Natural killer cell (primary cell): ENCODE measurements at regions not wholly inside any gene's neighbourhood (a gene's known extent, or its start where the extent isn't known, plus 50 kb on each side); places are given as distances from the start of the nearest gene placed in this dataset.

Experiments
- ATAC-seq, 3 donors: fragments of 150-1000 bp in 2 of 3; fragments of 200-7000 bp in 1 of 3; cut with Tn5 transposase; 1 replicate in 1 of 3; 2 replicates in 2 of 3; pipeline ENCODE4 v1.10.0; 2021; ENCODE audit warnings: mild to moderate bottlenecking in 2 of 3, moderate library complexity in 2 of 3
- DNase-seq, 2 donors: peaks; one replicate each; pipeline versions ENCODE4 v3.0.0 to v3.0.0-alpha.2; 2013 to 2021; ENCODE audit warnings: mixed read lengths in 1 of 2
- H3K27ac ChIP-seq: one replicate; pipeline ENCODE4 v1.5.1; 2013; ENCODE audit warnings: mild to moderate bottlenecking, low read length
- H3K27me3 ChIP-seq: one replicate; pipeline ENCODE4 v1.6.1; 2013; ENCODE audit warnings: low read length; ENCODE audit not compliant: control insufficient read depth, insufficient read depth
- H3K36me3 ChIP-seq: one replicate; pipeline ENCODE4 v1.6.1; 2013; ENCODE audit warnings: low read length; ENCODE audit not compliant: control insufficient read depth, insufficient read depth
- H3K4me1 ChIP-seq: one replicate; pipeline ENCODE4 v1.6.1; 2013; ENCODE audit warnings: low read length; ENCODE audit not compliant: control insufficient read depth, insufficient read depth
- H3K4me3 ChIP-seq: one replicate; pipeline ENCODE4 v1.5.1; 2013; ENCODE audit warnings: low read length
- H3K9me3 ChIP-seq: one replicate; pipeline ENCODE4 v1.6.1; 2013; ENCODE audit warnings: low read length; ENCODE audit not compliant: control insufficient read depth, insufficient read depth
- H3K27ac Mint-ChIP-seq, 2 donors: one replicate each; pipeline ENCODE4 v1.8.0; 2022; ENCODE audit warnings: mild to moderate bottlenecking in 2 of 2, mixed read lengths in 2 of 2, moderate library complexity in 1 of 2
- H3K27me3 Mint-ChIP-seq, 2 donors: one replicate each; pipeline ENCODE4 v1.8.0; 2022; ENCODE audit warnings: low read depth in 2 of 2, mixed read lengths in 2 of 2
- H3K36me3 Mint-ChIP-seq: one replicate; pipeline ENCODE4 v1.8.0; 2022; ENCODE audit warnings: mixed read lengths
- H3K4me1 Mint-ChIP-seq, 2 donors: one replicate each; pipeline ENCODE4 v1.8.0; 2022; ENCODE audit warnings: mixed read lengths in 2 of 2
- H3K4me3 Mint-ChIP-seq: one replicate; pipeline ENCODE4 v1.8.0; 2022; ENCODE audit warnings: mild to moderate bottlenecking, moderate library complexity, mixed read lengths
- H3K9me3 Mint-ChIP-seq, 2 donors: one replicate each; pipeline ENCODE4 v1.8.0; 2022; ENCODE audit warnings: mixed read lengths in 2 of 2
- CTCF ChIP-seq: fragments of 200-600 bp; IDR thresholded peaks from one replicate; pipeline ENCODE4 v1.8.0; 2022; ENCODE audit warnings: antibody characterized with exemption
- WGBS: methylation state at CpG from one replicate; pipeline ENCODE4 v1.1.7; 2013; ENCODE audit warnings: missing lambda C conversion rate; ENCODE audit not compliant: insufficient coverage; 5-methylcytosine and 5-hydroxymethylcytosine counted together
- intact Hi-C: fragments of 100-400 bp; cut with micrococcal nuclease; formaldehyde crosslinking; loops from one replicate; pipeline ENCODE4 v1.14.2; 2022

GRCh38 chr11:59302991-59303390, 55.7 kb upstream of the OR5AN1 start:
- 67% methylated on average over 1 of the region's 1 CpG for WGBS
- Histone ChIP-seq H3K36me3 (no peaks in the 10 kb centered on the region), H3K27me3 (no peaks in the 10 kb centered on the region), H3K27ac (no peak overlapping the region), H3K4me1 (no peaks in the 10 kb centered on the region), H3K4me3 (no peak overlapping the region), H3K9me3 (no peaks in the 10 kb centered on the region)
- peaks cover 0 to 3% of the 10 kb centered on the region in 2 donors for H3K9me3 Mint-ChIP-seq
- intact Hi-C loops: no loop called here
- H3K27me3 Mint-ChIP-seq: peaks cover 12 to 17% of the 10 kb centered on the region in 2 donors
- no peak for TF ChIP-seq CTCF
- H3K36me3 Mint-ChIP-seq: no peaks in the 10 kb centered on the region
- ATAC-seq (no peak), DNase-seq (no peak)
- H3K4me1 Mint-ChIP-seq: no peaks in the 10 kb centered on the region
- no peak overlapping the region for H3K4me3 Mint-ChIP-seq
- H3K27ac Mint-ChIP-seq: no peak overlapping the region

- Histone ChIP-seq H3K27ac (no peak overlapping the region), H3K9me3 (no peaks in the 10 kb centered on the region), H3K27me3 (peaks cover 2% of the 10 kb centered on the region), H3K4me1 (no peaks in the 10 kb centered on the region), H3K4me3 (no peak overlapping the region), H3K36me3 (no peaks in the 10 kb centered on the region)
- peaks cover 0 to 3% of the 10 kb centered on the region in 2 donors for H3K9me3 Mint-ChIP-seq
- H3K4me1 Mint-ChIP-seq: no peaks in the 10 kb centered on the region
- TF ChIP-seq CTCF: no peak
- ATAC-seq: no peak
- H3K27me3 Mint-ChIP-seq: peaks cover 18 to 41% of the 10 kb centered on the region in 2 donors
- intact Hi-C loops: no loop called here
- H3K27ac Mint-ChIP-seq: no peak overlapping the region
- no peak for DNase-seq
- no peak overlapping the region for H3K4me3 Mint-ChIP-seq
- no peaks in the 10 kb centered on the region for H3K36me3 Mint-ChIP-seq
Measured at GRCh38 chr11:59295435-59295834, 63.3 kb upstream of the OR5AN1 start.

- 97% methylated on average over 3 of the region's 3 CpGs for WGBS
- no peaks in the 10 kb centered on the region for H3K9me3 ChIP-seq
- intact Hi-C loops: no loop called here
- no peak overlapping the region for H3K4me3 ChIP-seq
- Mint-ChIP-seq H3K9me3 (no peaks in the 10 kb centered on the region), H3K27ac (no peak overlapping the region), H3K4me3 (no peak overlapping the region), H3K27me3 (peaks cover 16 to 39% of the 10 kb centered on the region in 2 donors), H3K4me1 (no peaks in the 10 kb centered on the region), H3K36me3 (no peaks in the 10 kb centered on the region)
- peaks cover 3% of the 10 kb centered on the region for H3K4me1 ChIP-seq
- no peaks in the 10 kb centered on the region for H3K36me3 ChIP-seq
- DNase-seq: no peak
- TF ChIP-seq CTCF: no peak
- no peak for ATAC-seq
- no peak overlapping the region for H3K27ac ChIP-seq
- peaks cover 2% of the 10 kb centered on the region for H3K27me3 ChIP-seq
Measured at GRCh38 chr11:59292611-59293010, 66.1 kb upstream of the OR5AN1 start.

GRCh38 chr11:59291228-59291627, 67.5 kb upstream of the OR5AN1 start:
- peak in 1 of 3 donors; percentile 5 for ATAC-seq
- H3K36me3 Mint-ChIP-seq: no peaks in the 10 kb centered on the region
- no peaks in the 10 kb centered on the region for H3K36me3 ChIP-seq
- H3K27me3 ChIP-seq: no peaks in the 10 kb centered on the region
- no peak overlapping the region for H3K27ac ChIP-seq
- no peak overlapping the region for H3K27ac Mint-ChIP-seq
- DNase-seq: no peak
- no peak for TF ChIP-seq CTCF
- no peaks in the 10 kb centered on the region for H3K9me3 ChIP-seq
- no peaks in the 10 kb centered on the region for H3K4me1 Mint-ChIP-seq
- 88% methylated on average over 3 of the region's 3 CpGs for WGBS
- H3K4me3 Mint-ChIP-seq: no peak overlapping the region
- peaks cover 3% of the 10 kb centered on the region for H3K4me1 ChIP-seq
- H3K27me3 Mint-ChIP-seq: peaks cover 16 to 28% of the 10 kb centered on the region in 2 donors
- no peak overlapping the region for H3K4me3 ChIP-seq
- intact Hi-C loops: no loop called here
- H3K9me3 Mint-ChIP-seq: no peaks in the 10 kb centered on the region
